ENCODE measurements at regions not wholly inside any gene's neighbourhood (a gene's known extent, or its start where the extent isn't known, plus 50 kb on each side); places are given as distances from the start of the nearest gene placed in this dataset.

DNA sequence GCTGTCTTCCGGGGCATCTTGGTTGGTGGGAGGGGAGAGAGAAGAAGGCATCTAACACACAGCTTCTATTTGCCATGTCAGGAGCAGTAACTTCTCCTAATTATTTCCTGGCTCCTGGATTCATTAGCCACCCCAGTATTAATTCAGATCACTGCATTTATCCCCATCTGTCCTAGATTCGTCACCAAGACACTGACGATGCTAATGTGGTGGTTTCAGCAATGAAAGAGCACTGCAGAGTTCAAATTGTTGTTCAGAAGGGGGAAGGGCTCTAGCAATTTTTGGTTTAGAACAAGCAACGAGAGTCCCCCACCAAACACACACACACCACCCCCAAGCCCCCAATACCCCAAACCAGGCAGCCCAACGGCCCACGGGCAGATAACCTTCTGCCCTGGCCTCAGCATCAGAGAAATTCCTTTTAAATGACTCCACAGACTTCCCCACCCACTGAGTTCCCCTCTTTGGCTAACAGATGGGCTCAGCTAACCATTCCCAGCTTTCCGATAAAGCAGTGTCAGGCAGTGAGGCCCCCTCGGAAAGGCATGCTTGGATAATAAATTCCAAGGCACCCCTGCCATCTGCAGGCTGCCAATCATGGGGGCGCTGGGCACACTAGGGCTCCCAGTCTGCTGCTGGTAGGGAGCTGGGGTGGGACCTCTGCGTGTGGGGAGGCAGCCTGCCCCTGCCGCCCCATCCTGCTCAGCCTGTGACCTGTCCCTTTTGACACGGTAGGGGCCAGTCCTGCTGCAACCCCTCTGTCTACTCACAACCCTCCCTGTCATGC is 453.5 kb downstream of the MIAT start:
- BruUV-seq (replicated peaks): no TSS peak
- intact Hi-C loops (cut with micrococcal nuclease; ENCODE audit: unreplicated experiment): no loop called here
- no peak for DNase-seq (ENCODE audit: low spot score)

DNA sequence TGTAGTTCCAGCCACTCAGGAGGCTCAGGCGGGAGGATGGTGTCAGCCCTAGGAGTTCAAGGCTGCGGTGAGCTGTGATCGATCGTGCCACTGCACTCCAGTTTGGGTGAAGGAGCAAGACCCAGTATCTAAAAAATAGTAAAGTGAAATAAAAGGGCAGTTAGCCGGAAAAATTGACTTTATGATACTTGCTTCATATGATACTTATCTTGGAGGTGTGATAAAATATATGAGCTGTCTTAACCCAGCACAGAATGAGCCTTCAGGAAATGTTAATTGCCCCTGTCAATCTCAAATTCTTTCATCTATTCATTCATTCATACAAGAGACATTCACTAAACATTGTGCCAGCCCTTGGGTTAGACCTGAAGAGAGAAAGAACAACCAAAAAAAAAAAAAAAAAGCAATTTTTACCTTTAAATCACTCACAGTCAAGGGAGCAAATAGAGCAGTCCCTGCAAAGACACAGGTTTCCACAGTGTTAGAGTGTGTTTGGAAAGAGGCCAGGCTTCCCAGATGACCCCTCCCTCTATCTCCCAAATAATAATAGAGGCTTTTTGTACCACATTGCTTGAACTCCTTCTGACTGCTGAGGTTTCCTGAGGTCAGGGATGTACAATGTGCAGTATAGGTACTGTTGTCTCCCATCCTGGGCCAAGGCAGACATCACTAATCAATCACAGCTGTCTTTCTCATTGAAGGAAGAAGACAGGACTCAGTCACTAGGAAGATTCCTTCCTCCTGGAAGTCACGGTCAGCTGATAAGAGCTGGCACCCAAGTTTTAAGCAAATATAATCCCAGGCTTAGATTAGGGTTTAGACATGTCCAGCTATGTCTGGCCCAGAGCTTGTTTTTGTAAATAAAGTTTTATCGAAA is 454.6 kb downstream of the MIAT start:
- H3K27ac ChIP-seq (ENCODE audit: low read depth, low read length, poor library complexity, severe bottlenecking): no peak overlapping the region
- no TSS peak for BruUV-seq (replicated peaks)
- no peak for DNase-seq (ENCODE audit: low spot score)
- no peaks in the 10 kb centered on the region for H3K27me3 ChIP-seq (replicated peaks; ENCODE audit: insufficient read depth, low read depth, low read length, poor library complexity)
- intact Hi-C loops (cut with micrococcal nuclease; ENCODE audit: unreplicated experiment): no loop called here
- TF ChIP-seq, protein P1, sequence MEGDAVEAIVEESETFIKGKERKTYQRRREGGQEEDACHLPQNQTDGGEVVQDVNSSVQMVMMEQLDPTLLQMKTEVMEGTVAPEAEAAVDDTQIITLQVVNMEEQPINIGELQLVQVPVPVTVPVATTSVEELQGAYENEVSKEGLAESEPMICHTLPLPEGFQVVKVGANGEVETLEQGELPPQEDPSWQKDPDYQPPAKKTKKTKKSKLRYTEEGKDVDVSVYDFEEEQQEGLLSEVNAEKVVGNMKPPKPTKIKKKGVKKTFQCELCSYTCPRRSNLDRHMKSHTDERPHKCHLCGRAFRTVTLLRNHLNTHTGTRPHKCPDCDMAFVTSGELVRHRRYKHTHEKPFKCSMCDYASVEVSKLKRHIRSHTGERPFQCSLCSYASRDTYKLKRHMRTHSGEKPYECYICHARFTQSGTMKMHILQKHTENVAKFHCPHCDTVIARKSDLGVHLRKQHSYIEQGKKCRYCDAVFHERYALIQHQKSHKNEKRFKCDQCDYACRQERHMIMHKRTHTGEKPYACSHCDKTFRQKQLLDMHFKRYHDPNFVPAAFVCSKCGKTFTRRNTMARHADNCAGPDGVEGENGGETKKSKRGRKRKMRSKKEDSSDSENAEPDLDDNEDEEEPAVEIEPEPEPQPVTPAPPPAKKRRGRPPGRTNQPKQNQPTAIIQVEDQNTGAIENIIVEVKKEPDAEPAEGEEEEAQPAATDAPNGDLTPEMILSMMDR (conservative IDR thresholded peaks at IDR 0.05; ENCODE audit: low read depth, low read length): no peak
- TF ChIP-seq EZH2 (IDR thresholded peaks at IDR 0.05; ENCODE audit: borderline replicate concordance, low read depth, low read length, poor library complexity, severe bottlenecking): no peak
- no peaks in the 10 kb centered on the region for H3K36me3 ChIP-seq (ENCODE audit: insufficient read depth, low read length, poor library complexity, severe bottlenecking)
- POLR2A ChIA-PET (ENCODE audit: low non-redundant PET): no interaction called here
- H3K4me1 ChIP-seq (ENCODE audit: insufficient read depth, low read length, poor library complexity, severe bottlenecking): peaks cover 7% of the 10 kb centered on the region
- H3K4me3 ChIP-seq (ENCODE audit: low read depth, low read length, poor library complexity, severe bottlenecking): no peak overlapping the region
- CTCF ChIA-PET: no interaction called here
- H3K9me3 ChIP-seq (ENCODE audit: low read depth, low read length, poor library complexity, severe bottlenecking): no peaks in the 10 kb centered on the region

More for the DNA sequence above, 453.5 kb downstream of the MIAT start:
- Histone ChIP-seq H3K36me3 (ENCODE audit: insufficient read depth, low read length, poor library complexity, severe bottlenecking) (no peaks in the 10 kb centered on the region), H3K27ac (ENCODE audit: low read depth, low read length, poor library complexity, severe bottlenecking) (no peak overlapping the region), H3K4me3 (ENCODE audit: low read depth, low read length, poor library complexity, severe bottlenecking) (no peak overlapping the region), H3K9me3 (ENCODE audit: low read depth, low read length, poor library complexity, severe bottlenecking) (no peaks in the 10 kb centered on the region), H3K27me3 (replicated peaks; ENCODE audit: insufficient read depth, low read depth, low read length, poor library complexity) (no peaks in the 10 kb centered on the region), H3K4me1 (ENCODE audit: insufficient read depth, low read length, poor library complexity, severe bottlenecking) (peaks cover 7% of the 10 kb centered on the region)
- ChIA-PET CTCF (no interaction called here), POLR2A (ENCODE audit: low non-redundant PET) (no interaction called here)
- TF ChIP-seq, protein P1 (conservative IDR thresholded peaks at IDR 0.05; ENCODE audit: low read depth, low read length): no peak
- TF ChIP-seq EZH2 (IDR thresholded peaks at IDR 0.05; ENCODE audit: borderline replicate concordance, low read depth, low read length, poor library complexity, severe bottlenecking): no peak

DNA sequence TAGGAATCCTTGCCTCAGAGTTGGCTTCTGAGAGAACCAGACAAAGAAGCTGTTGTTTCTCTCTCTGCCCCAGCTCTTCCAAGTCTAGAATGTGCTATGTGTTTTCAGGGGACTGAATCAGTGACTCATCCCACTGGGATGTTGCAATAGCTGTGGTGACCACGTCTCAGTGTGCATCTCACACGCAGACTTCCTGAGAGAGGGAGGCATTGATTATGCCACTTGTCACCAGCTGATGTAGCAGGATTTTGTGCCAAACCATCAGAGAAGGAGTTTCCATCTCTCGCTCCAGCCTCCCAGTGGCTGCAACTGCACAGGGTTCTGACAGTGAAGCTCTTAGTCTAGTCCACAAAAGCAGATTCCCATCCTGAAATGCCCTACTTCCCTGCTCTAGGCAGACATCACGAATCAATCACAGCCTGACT is 455.8 kb downstream of the MIAT start:
- ChIA-PET CTCF (no interaction called here), POLR2A (ENCODE audit: low non-redundant PET) (interaction anchor here (0.8 kb wide), 1 partner anchor 409 kb away, joined by 3 read pairs; no protein-coding TSS in a partner anchor)
- Histone ChIP-seq H3K9me3 (ENCODE audit: low read depth, low read length, poor library complexity, severe bottlenecking) (no peaks in the 10 kb centered on the region), H3K36me3 (ENCODE audit: insufficient read depth, low read length, poor library complexity, severe bottlenecking) (no peaks in the 10 kb centered on the region), H3K27ac (ENCODE audit: low read depth, low read length, poor library complexity, severe bottlenecking) (no peak overlapping the region), H3K4me3 (ENCODE audit: low read depth, low read length, poor library complexity, severe bottlenecking) (no peak overlapping the region), H3K4me1 (ENCODE audit: insufficient read depth, low read length, poor library complexity, severe bottlenecking) (peaks cover 7% of the 10 kb centered on the region), H3K27me3 (replicated peaks; ENCODE audit: insufficient read depth, low read depth, low read length, poor library complexity) (no peaks in the 10 kb centered on the region)
- DNase-seq (ENCODE audit: low spot score): peak; percentile 84
- BruUV-seq (replicated peaks): no TSS peak
- no peak for TF ChIP-seq EZH2 (IDR thresholded peaks at IDR 0.05; ENCODE audit: borderline replicate concordance, low read depth, low read length, poor library complexity, severe bottlenecking)
- TF ChIP-seq, protein P1 (conservative IDR thresholded peaks at IDR 0.05; ENCODE audit: low read depth, low read length): no peak
- intact Hi-C loops (cut with micrococcal nuclease; ENCODE audit: unreplicated experiment): no loop called here

All from A673 (cell line).